ENCODE measurements at regions not wholly inside any gene's neighbourhood (a gene's known extent, or its start where the extent isn't known, plus 50 kb on each side); places are given as distances from the start of the nearest gene placed in this dataset.
"Not testable (repeated sequence)": the region's sequence is repeated elsewhere in the genome, so short reads cannot be mapped to it uniquely, and the experiment has no call there.

DNA sequence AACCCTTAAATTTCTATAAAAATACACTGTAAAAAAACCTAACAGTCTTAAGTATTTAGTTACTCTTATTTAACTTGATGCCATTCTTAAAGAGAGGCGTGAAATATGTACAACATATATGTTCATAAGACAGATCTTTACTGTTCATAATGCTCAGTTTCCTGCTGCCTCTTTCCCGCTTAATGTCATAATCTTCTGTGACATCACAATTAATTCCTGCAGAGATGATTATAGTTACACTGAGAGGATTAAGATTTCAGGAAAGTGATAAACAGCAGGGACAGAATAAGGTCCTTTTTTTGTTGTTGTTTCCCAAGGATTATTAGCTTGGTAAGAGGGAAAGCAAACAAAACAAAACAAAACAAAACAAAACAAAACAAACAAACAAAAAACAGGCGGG lies 801.4 kb downstream of the FLRT2 start:
- Histone ChIP-seq H3K4me1 (no peaks in the 10 kb centered on the region), H3K27me3 (no peaks in the 10 kb centered on the region), H3K36me3 (no peaks in the 10 kb centered on the region), H3K9me3 (no peaks in the 10 kb centered on the region), H3K4me3 (no peak overlapping the region), H3K27ac (replicated peaks in 1 of 4) (no peak overlapping the region)
- DNase-seq (ENCODE audit: extremely low spot score), result no peak
- intact Hi-C loops (cut with DNase I), result no loop called here
- WGBS, result 82% methylated on average over 3 of the region's 3 CpGs
- no peak for TF ChIP-seq POLR2A (IDR thresholded peaks at IDR 0.05; ENCODE audit: low read depth)
- TF ChIP-seq, protein P1, sequence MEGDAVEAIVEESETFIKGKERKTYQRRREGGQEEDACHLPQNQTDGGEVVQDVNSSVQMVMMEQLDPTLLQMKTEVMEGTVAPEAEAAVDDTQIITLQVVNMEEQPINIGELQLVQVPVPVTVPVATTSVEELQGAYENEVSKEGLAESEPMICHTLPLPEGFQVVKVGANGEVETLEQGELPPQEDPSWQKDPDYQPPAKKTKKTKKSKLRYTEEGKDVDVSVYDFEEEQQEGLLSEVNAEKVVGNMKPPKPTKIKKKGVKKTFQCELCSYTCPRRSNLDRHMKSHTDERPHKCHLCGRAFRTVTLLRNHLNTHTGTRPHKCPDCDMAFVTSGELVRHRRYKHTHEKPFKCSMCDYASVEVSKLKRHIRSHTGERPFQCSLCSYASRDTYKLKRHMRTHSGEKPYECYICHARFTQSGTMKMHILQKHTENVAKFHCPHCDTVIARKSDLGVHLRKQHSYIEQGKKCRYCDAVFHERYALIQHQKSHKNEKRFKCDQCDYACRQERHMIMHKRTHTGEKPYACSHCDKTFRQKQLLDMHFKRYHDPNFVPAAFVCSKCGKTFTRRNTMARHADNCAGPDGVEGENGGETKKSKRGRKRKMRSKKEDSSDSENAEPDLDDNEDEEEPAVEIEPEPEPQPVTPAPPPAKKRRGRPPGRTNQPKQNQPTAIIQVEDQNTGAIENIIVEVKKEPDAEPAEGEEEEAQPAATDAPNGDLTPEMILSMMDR (IDR thresholded peaks at IDR 0.05), result no peak
- no peak for TF ChIP-seq POLR2AphosphoS5 (IDR thresholded peaks at IDR 0.05)
- TF ChIP-seq EP300 (IDR thresholded peaks at IDR 0.05), result no peak

DNA sequence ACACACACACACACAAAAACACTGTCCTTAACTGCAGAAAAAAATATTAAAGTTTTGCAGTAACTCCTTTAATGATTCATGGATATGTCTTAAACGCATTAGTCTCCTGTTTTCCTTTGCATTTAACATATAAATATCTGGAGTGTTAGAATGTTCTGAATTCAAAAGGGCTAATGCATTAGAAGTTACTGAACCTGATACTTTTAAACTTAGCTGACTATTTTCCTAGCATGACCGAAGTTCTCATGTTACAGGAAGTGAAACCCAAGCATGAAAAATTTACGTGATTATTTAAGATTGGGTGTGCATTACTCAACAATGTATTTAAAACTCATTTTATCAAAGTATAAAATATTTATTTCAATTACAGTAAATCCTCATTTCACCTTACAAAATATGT lies 791.2 kb downstream of the FLRT2 start:
- intact Hi-C loops (cut with DNase I), result no loop called here
- Histone ChIP-seq H3K27ac (replicated peaks in 1 of 4) (no peak overlapping the region), H3K4me1 (no peaks in the 10 kb centered on the region), H3K36me3 (no peaks in the 10 kb centered on the region), H3K4me3 (no peak overlapping the region), H3K9me3 (no peaks in the 10 kb centered on the region), H3K27me3 (no peaks in the 10 kb centered on the region)
- WGBS, result 61% methylated on average over 3 of the region's 3 CpGs
- no peak for DNase-seq (ENCODE audit: extremely low spot score)
- TF ChIP-seq POLR2AphosphoS5 (IDR thresholded peaks at IDR 0.05) (no peak), EP300 (IDR thresholded peaks at IDR 0.05) (no peak), POLR2A (IDR thresholded peaks at IDR 0.05; ENCODE audit: low read depth) (no peak)
- TF ChIP-seq, protein P1 (IDR thresholded peaks at IDR 0.05), result no peak

DNA sequence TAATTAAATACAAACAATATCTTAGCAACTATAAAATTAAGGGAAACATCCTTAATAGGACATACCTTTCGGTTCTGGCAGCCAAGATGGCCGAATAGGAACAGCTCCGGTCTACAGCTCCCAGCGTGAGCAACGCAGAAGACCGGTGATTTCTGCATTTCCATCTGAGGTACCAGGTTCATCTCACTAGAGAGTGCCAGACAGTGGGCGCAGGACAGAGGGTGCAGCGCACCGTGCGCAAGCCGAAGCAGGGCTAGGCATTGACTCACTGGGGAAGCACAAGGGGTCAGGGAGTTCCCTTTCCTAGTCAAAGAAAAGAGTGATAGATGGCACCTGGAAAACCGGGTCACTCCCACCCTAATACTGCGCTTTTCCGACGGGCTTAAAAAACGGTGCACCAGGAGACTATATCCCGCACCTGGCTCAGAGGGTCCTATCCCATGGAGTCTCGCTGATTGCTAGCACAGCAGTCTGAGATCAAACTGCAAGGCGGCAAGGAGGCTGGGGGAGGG lies 782.3 kb downstream of the FLRT2 start:
- 94% methylated on average over 6 of the region's 19 CpGs for WGBS

DNA sequence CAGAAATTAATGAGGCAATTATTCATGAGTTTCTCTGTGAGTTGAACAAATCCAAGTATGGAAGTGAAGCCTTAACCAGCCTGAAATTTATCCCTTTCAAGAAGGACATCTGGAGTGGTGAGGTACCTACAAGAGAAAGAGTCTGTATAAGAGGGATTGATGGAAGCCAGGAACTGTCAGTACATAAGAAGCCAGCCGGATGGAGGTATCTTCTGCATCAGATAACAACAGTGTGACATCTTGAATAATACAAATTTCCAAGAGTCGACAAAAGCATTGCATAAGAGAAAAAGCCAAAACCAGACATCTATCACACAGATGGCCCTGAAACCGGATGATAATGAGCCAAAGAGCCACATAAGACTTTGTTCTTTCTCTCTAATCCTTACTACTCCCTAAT lies 781.2 kb downstream of the FLRT2 start:
- TF ChIP-seq POLR2AphosphoS5 (IDR thresholded peaks at IDR 0.05) (no peak), EP300 (IDR thresholded peaks at IDR 0.05) (no peak), POLR2A (IDR thresholded peaks at IDR 0.05; ENCODE audit: low read depth) (no peak)
- TF ChIP-seq, protein P1 (IDR thresholded peaks at IDR 0.05), result no peak
- Histone ChIP-seq H3K4me1 (no peaks in the 10 kb centered on the region), H3K9me3 (no peaks in the 10 kb centered on the region), H3K27ac (replicated peaks in 1 of 4) (no peak overlapping the region), H3K36me3 (no peaks in the 10 kb centered on the region), H3K27me3 (no peaks in the 10 kb centered on the region), H3K4me3 (no peak overlapping the region)
- intact Hi-C loops (cut with DNase I), result no loop called here
- 76% methylated on average over 3 of the region's 3 CpGs for WGBS
- no peak for DNase-seq (ENCODE audit: extremely low spot score)

More for the DNA sequence above, 782.3 kb downstream of the FLRT2 start:
- intact Hi-C loops (cut with DNase I); H3K9me3 ChIP-seq; H3K27me3 ChIP-seq; H3K4me1 ChIP-seq; H3K4me3 ChIP-seq; H3K36me3 ChIP-seq; DNase-seq (ENCODE audit: extremely low spot score); H3K27ac ChIP-seq (replicated peaks in 1 of 4): not testable (repeated sequence)

DNA sequence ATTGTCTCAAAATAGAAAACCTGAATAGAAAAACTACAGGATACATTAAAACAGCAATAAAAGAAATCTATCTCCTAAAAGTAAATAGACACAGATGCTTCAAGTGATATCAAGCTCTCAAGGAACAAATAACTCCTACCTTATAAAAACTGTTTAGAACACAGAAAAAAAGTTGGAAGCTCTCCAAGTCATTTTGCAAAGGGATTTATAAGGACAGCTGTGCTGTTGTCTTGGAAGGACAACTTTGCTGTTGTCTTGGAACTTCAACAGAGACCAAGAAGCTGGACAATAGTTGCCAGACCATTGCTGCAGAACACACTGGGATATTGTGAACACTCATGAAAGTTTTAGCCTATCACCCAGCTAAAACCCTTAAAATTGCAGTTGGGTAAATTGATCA lies 780.7 kb downstream of the FLRT2 start:
- intact Hi-C loops (cut with DNase I), result no loop called here
- no peaks in the 10 kb centered on the region for H3K36me3 ChIP-seq
- H3K4me3 ChIP-seq, result no peak overlapping the region
- H3K27me3 ChIP-seq, result no peaks in the 10 kb centered on the region
- no peak overlapping the region for H3K27ac ChIP-seq (replicated peaks in 1 of 4)
- TF ChIP-seq EP300 (IDR thresholded peaks at IDR 0.05) (no peak), POLR2A (IDR thresholded peaks at IDR 0.05; ENCODE audit: low read depth) (no peak), POLR2AphosphoS5 (IDR thresholded peaks at IDR 0.05) (no peak)
- TF ChIP-seq, protein P1 (IDR thresholded peaks at IDR 0.05), result no peak
- DNase-seq (ENCODE audit: extremely low spot score), result no peak
- H3K9me3 ChIP-seq, result no peaks in the 10 kb centered on the region
- H3K4me1 ChIP-seq, result no peaks in the 10 kb centered on the region
